K562 (cell line): ENCODE measurements at regions not wholly inside any gene's neighbourhood (a gene's known extent, or its start where the extent isn't known, plus 50 kb on each side); places are given as distances from the start of the nearest gene placed in this dataset.

Experiments used
- ATAC-seq: fragments of 200-7000 bp; cut with Tn5 transposase; 3 replicates; pipeline ENCODE4 v1.9.1; 2020; ENCODE audit warnings: moderate library complexity
- BruUV-seq: library from RNA; stranded (reverse); fragments of 400-500 nt; replicated peaks from 2 replicates; lab custom pipeline; 2021; lab: Mats Ljungman, UMichigan
- CTCF ChIA-PET: fragments of 300-600 bp; formaldehyde crosslinking; extraction: SDS; loops from one replicate; lab custom pipeline; 2021; ENCODE audit warnings: low intra/inter-chr PET ratio; lab: Yijun Ruan, JAX
- POLR2A ChIA-PET: fragments of 300-600, 350-650 bp; sonication (Branson Sonifier 250); formaldehyde crosslinking; extraction: SDS; loops from one replicate; lab custom pipeline; 2021; ENCODE audit warnings: antibody characterized with exemption, inconsistent platforms; lab: Yijun Ruan, JAX
- DNase-seq, 4 experiments: peaks; one replicate each; pipeline versions ENCODE4 v3.0.0 to v3.0.0-alpha.2; 2011 to 2018; ENCODE audit warnings: low spot score in 3 of 4, mixed read lengths in 3 of 4; ENCODE audit errors: extremely low read depth in 1 of 4
- FAIRE-seq: peaks from 2 replicates; lab custom pipeline; 2011; peaks lifted over from hg19 to GRCh38; lab: Jason Lieb, UNC
- H2AFZ ChIP-seq: 2 replicates; pipeline ENCODE4 v1.6.0; 2011; ENCODE audit warnings: low read depth, low read length, control low read depth, inconsistent platforms
- H3K27ac ChIP-seq: fragments of 200-600 bp; 3 replicates; pipeline ENCODE4 v1.8.0; 2011; ENCODE audit warnings: low read depth, mild to moderate bottlenecking, control low read depth, inconsistent platforms, low read length, moderate library complexity, mixed read lengths; ENCODE audit errors: extremely low read depth
- H3K27me3 ChIP-seq, 2 experiments: fragments of 300-600 bp in 1 of 2; 2 replicates in 1 of 2; 3 replicates in 1 of 2; pipeline versions ENCODE4 v1.6.0 to v1.8.0; 2011; ENCODE audit warnings: inconsistent platforms in 2 of 2, low read length in 2 of 2, mild to moderate bottlenecking in 1 of 2, mixed read lengths in 1 of 2, moderate library complexity in 1 of 2; ENCODE audit not compliant: control insufficient read depth in 2 of 2, insufficient read depth in 2 of 2
- H3K36me3 ChIP-seq: fragments of 300-600 bp; 3 replicates; pipeline ENCODE4 v1.8.0; 2011; ENCODE audit warnings: mild to moderate bottlenecking, low read length, inconsistent platforms; ENCODE audit not compliant: control insufficient read depth, insufficient read depth
- H3K4me1 ChIP-seq, 2 experiments: fragments of 200-600 bp in 1 of 2; replicated peaks in 1 of 2; 2 replicates in 1 of 2; 3 replicates in 1 of 2; pipeline versions ENCODE4 v1.5.1 to v1.8.0; 2011; ENCODE audit warnings: inconsistent platforms in 2 of 2, low read length in 2 of 2, mild to moderate bottlenecking in 1 of 2, mixed read lengths in 1 of 2, moderate library complexity in 1 of 2; ENCODE audit not compliant: control insufficient read depth in 2 of 2, insufficient read depth in 2 of 2
- H3K4me2 ChIP-seq: 2 replicates; pipeline ENCODE4 v1.6.1; 2011; ENCODE audit warnings: low read length, control low read depth, inconsistent platforms, mixed read lengths; ENCODE audit not compliant: insufficient read depth
- H3K4me3 ChIP-seq: fragments of 200-600 bp; sonication (generic), shearing (Covaris generic); 2 replicates; pipeline ENCODE4 v1.5.1; 2016; ENCODE audit warnings: control low read depth, inconsistent platforms
- H3K79me2 ChIP-seq: fragments of 200-600 bp; 3 replicates; pipeline ENCODE4 v1.8.0; 2011; ENCODE audit warnings: low read length, inconsistent platforms; ENCODE audit not compliant: control insufficient read depth, insufficient read depth
- H3K9ac ChIP-seq, 2 experiments: 2 replicates each; pipeline versions ENCODE4 v1.6.0 to v1.6.1; 2011; ENCODE audit warnings: low read depth in 2 of 2, low read length in 2 of 2, control low read depth in 1 of 2, inconsistent platforms in 1 of 2, mild to moderate bottlenecking in 1 of 2, mixed read lengths in 1 of 2; ENCODE audit not compliant: insufficient read depth in 1 of 2
- H3K9me1 ChIP-seq: one replicate; pipeline ENCODE4 v1.6.0; 2011; ENCODE audit warnings: inconsistent platforms, mild to moderate bottlenecking, low read length, moderate library complexity; ENCODE audit not compliant: control insufficient read depth, insufficient read depth
- H3K9me3 ChIP-seq: replicated peaks from 2 replicates; pipeline ENCODE4 v1.5.1; 2011; ENCODE audit warnings: low read depth, low read length, inconsistent platforms; ENCODE audit not compliant: control insufficient read depth, insufficient read depth
- H4K20me1 ChIP-seq: replicated peaks from 2 replicates; pipeline ENCODE4 v1.6.1; 2011; ENCODE audit warnings: low read length, inconsistent platforms, mixed read lengths; ENCODE audit not compliant: control insufficient read depth, insufficient read depth
- CTBP1 ChIP-seq: fragments of 450-650 bp; IDR thresholded peaks from 2 replicates; pipeline ENCODE4 v1.6.1; 2016; ENCODE audit warnings: borderline replicate concordance
- ELK3 ChIP-seq: fragments of 450-650 bp; formaldehyde crosslinking; IDR thresholded peaks from 2 replicates; pipeline ENCODE4 v1.4.0; 2020; ENCODE audit warnings: mild to moderate bottlenecking
- EZH2 ChIP-seq: IDR thresholded peaks from 2 replicates; pipeline ENCODE4 v1.6.1; 2012; ENCODE audit warnings: low read depth, mild to moderate bottlenecking, inconsistent platforms, low read length, borderline replicate concordance
- FOXJ3 ChIP-seq: sonication (generic); formaldehyde crosslinking; IDR thresholded peaks from 2 replicates; pipeline ENCODE4 v1.4.0; 2020; ENCODE audit warnings: mild to moderate bottlenecking, missing genetic modification reagents
- KDM2B ChIP-seq: fragments of 250-450 bp; sonication (Bioruptor Pico); IDR thresholded peaks from 2 replicates; pipeline ENCODE4 v1.8.0; 2021; ENCODE audit warnings: mild to moderate bottlenecking, moderate library complexity
- KLF13 ChIP-seq: fragments of 450-650 bp; IDR thresholded peaks from 2 replicates; pipeline ENCODE4 v1.6.1; 2016; ENCODE audit warnings: missing genetic modification characterization, low read depth, mild to moderate bottlenecking, missing compliant biosample characterization, moderate library complexity, borderline replicate concordance
- MTF1 ChIP-seq: fragments of 250-450 bp; sonication (Bioruptor Pico); IDR thresholded peaks from 2 replicates; pipeline ENCODE4 v1.9.0; 2021; ENCODE audit warnings: moderate library complexity, mild to moderate bottlenecking, inconsistent platforms, borderline replicate concordance
- POLR3A ChIP-seq: IDR thresholded peaks from 2 replicates; pipeline ENCODE4 v1.6.1; 2011; ENCODE audit warnings: borderline replicate concordance, mild to moderate bottlenecking, moderate library complexity; ENCODE audit not compliant: insufficient read length, insufficient read depth; ENCODE audit errors: extremely low read depth
- POLR3G ChIP-seq: IDR thresholded peaks from 2 replicates; pipeline ENCODE4 v1.6.1; 2011; ENCODE audit not compliant: insufficient read length, insufficient replicate concordance; ENCODE audit errors: extremely low read depth
- RBM14 ChIP-seq: fragments of 200-400 bp; formaldehyde crosslinking; IDR thresholded peaks from 2 replicates; pipeline ENCODE4 v1.6.1; 2018; ENCODE audit warnings: low read depth, mild to moderate bottlenecking, low read length, moderate library complexity, borderline replicate concordance; ENCODE audit not compliant: insufficient read depth
- SIN3A ChIP-seq, 2 experiments: fragments of 150-350 bp in 1 of 2; IDR thresholded peaks; 2 replicates each; pipeline ENCODE4 v1.6.1; 2011 to 2016; ENCODE audit warnings: borderline replicate concordance in 2 of 2, low read depth in 2 of 2, low read length in 2 of 2, mild to moderate bottlenecking in 2 of 2, moderate library complexity in 2 of 2; ENCODE audit not compliant: control insufficient read depth in 1 of 2
- SIRT6 ChIP-seq: IDR thresholded peaks from one replicate; pipeline ENCODE4 v1.6.1; 2012; ENCODE audit warnings: low read depth, mild to moderate bottlenecking, control low read depth, inconsistent platforms, low read length, moderate library complexity
- STAG1 ChIP-seq: sonication (generic); formaldehyde crosslinking; IDR thresholded peaks from 2 replicates; pipeline ENCODE4 v1.5.0; 2020; ENCODE audit warnings: missing genetic modification reagents, borderline replicate concordance
- TEAD1 ChIP-seq, 2 experiments: fragments of 450-650 bp in 1 of 2; sonication (generic) in 1 of 2; formaldehyde crosslinking; IDR thresholded peaks; 2 replicates each; pipeline versions ENCODE4 v1.4.0 to v1.8.0; 2020 to 2022; ENCODE audit warnings: mild to moderate bottlenecking in 2 of 2, missing genetic modification reagents in 1 of 2
- USF1 ChIP-seq: sonication (generic); formaldehyde crosslinking; IDR thresholded peaks from 2 replicates; pipeline ENCODE4 v1.9.0; 2022; ENCODE audit warnings: mild to moderate bottlenecking, missing genetic modification reagents
- ZBTB9 ChIP-seq: fragments of 450-650 bp; formaldehyde crosslinking; IDR thresholded peaks from 2 replicates; pipeline ENCODE4 v1.4.0; 2020; ENCODE audit warnings: mild to moderate bottlenecking, moderate library complexity
- ZNF121 ChIP-seq: sonication (generic); formaldehyde crosslinking; conservative IDR thresholded peaks from 2 replicates; pipeline ENCODE4 v1.8.0; 2022; ENCODE audit warnings: missing genetic modification reagents
- ZNF444 ChIP-seq: fragments of 250-450 bp; sonication (Bioruptor Pico); IDR thresholded peaks from 2 replicates; pipeline ENCODE4 v1.4.0; 2020; ENCODE audit warnings: mild to moderate bottlenecking, moderate library complexity
- WGBS: fragments of 100-300 bp; shearing (Covaris generic); methylation state at CpG from one replicate; pipeline ENCODE4 v1.1.6; 2016; ENCODE audit warnings: low coverage, mixed read lengths; ENCODE audit not compliant: insufficient coverage; ENCODE audit errors: missing lambda C conversion rate; 5-methylcytosine and 5-hydroxymethylcytosine counted together
- in situ Hi-C: fragments of 300-500 bp; cut with MboI; formaldehyde crosslinking; loops from 4 replicates; pipeline ENCODE4 v1.15.0; 2018; ENCODE audit warnings: inconsistent platforms, mixed read lengths
- intact Hi-C: fragments of 100-400 bp; cut with micrococcal nuclease; formaldehyde crosslinking; loops from 2 replicates; pipeline ENCODE4 v1.14.2; 2022

- no peak for DNase-seq
- H3K27ac ChIP-seq, result no peak overlapping the region
- ATAC-seq, result no peak
- no peaks in the 10 kb centered on the region for H3K4me1 ChIP-seq
- H3K27me3 ChIP-seq, result no peaks in the 10 kb centered on the region
- ChIA-PET CTCF (no interaction called here), POLR2A (no interaction called here)
- in situ Hi-C loops, result no loop called here
- H3K4me2 ChIP-seq, result no peak overlapping the region
- no peak overlapping the region for H2AFZ ChIP-seq
- no peak for FAIRE-seq
- H3K9me3 ChIP-seq, result no peaks in the 10 kb centered on the region
- H3K9ac ChIP-seq, result no peak overlapping the region
- no peaks in the 10 kb centered on the region for H3K79me2 ChIP-seq
- intact Hi-C loops, result no loop called here
- no peak for TF ChIP-seq ZNF121 (CRISPR knock-in tag)
- TF ChIP-seq FOXJ3, result no peak
- TF ChIP-seq ELK3, result no peak
- no peak for TF ChIP-seq MTF1 (CRISPR knock-in tag)
- TF ChIP-seq RBM14, result no peak
- TF ChIP-seq SIN3A (IDR thresholded peaks at IDR 0.05; ENCODE audit: borderline replicate concordance in 2 of 2, control insufficient read depth in 1 of 2, low read depth in 2 of 2, low read length in 2 of 2), result no peak
- TF ChIP-seq TEAD1 (CRISPR knock-in tag; IDR thresholded peaks at IDR 0.05), result no peak
- no peak for TF ChIP-seq POLR3A
- no peak for TF ChIP-seq STAG1 (CRISPR knock-in tag)
- TF ChIP-seq USF1 (CRISPR knock-in tag), result no peak
- no peak for TF ChIP-seq CTBP1
- no peak for TF ChIP-seq POLR3G
- no peak for TF ChIP-seq ZNF444 (CRISPR knock-in tag)
- no peak for TF ChIP-seq KDM2B (CRISPR knock-in tag)
- no peak for TF ChIP-seq EZH2
- no peak for TF ChIP-seq SIRT6
- TF ChIP-seq ZBTB9 (CRISPR knock-in tag), result no peak
- TF ChIP-seq KLF13 (tag), result no peak
- BruUV-seq, result no TSS peak
- H3K36me3 ChIP-seq, result no peaks in the 10 kb centered on the region
- H3K9me1 ChIP-seq, result no peaks in the 10 kb centered on the region
- WGBS, result 0% methylated on average over 5 of the region's 5 CpGs
- no peaks in the 10 kb centered on the region for H4K20me1 ChIP-seq
- no peak overlapping the region for H3K4me3 ChIP-seq
These were observed 1611.9 kb upstream of the SLC10A2 start for GRCh38 chr13:104678161-104678560.
